Heart right ventricle (tissue), 16 donors: ENCODE measurements at regions not wholly inside any gene's neighbourhood (a gene's known extent, or its start where the extent isn't known, plus 50 kb on each side); places are given as distances from the start of the nearest gene placed in this dataset.
A peak's percentile ranks its signal among the peaks of the same experiment; 100 is the strongest.

Source experiments
- ATAC-seq, 8 donors: fragments of 200-7000 bp; cut with Tn5 transposase; one replicate each; pipeline ENCODE4 v1.9.1; 2020; ENCODE audit warnings: mild to moderate bottlenecking in 8 of 8, moderate library complexity in 8 of 8, moderate number of reproducible peaks in 1 of 8
- DNase-seq, 2 donors: peaks; one replicate each; pipeline ENCODE4 v3.0.0-alpha.2; 2020
- H3K27ac ChIP-seq, 10 donors: fragments of 200-600 bp; sonication (generic) in 2 of 10; one replicate each; pipeline versions ENCODE4 v1.5.0 to v1.8.0; 2020 to 2022; ENCODE audit warnings: mild to moderate bottlenecking in 3 of 10
- H3K27me3 ChIP-seq, 7 donors: fragments of 200-600 bp; one replicate each; pipeline ENCODE4 v1.8.0; 2021 to 2022; ENCODE audit warnings: mild to moderate bottlenecking in 2 of 7
- H3K36me3 ChIP-seq, 9 donors: fragments of 200-600 bp; sonication (generic) in 1 of 9; one replicate each; pipeline versions ENCODE4 v1.5.0 to v1.8.0; 2020 to 2022; ENCODE audit warnings: mild to moderate bottlenecking in 2 of 9
- H3K4me1 ChIP-seq, 9 donors: fragments of 200-600 bp; sonication (generic) in 1 of 9; one replicate each; pipeline versions ENCODE4 v1.5.0 to v1.8.0; 2020 to 2022; ENCODE audit warnings: mild to moderate bottlenecking in 4 of 9
- H3K4me3 ChIP-seq, 10 donors: fragments of 200-600 bp; sonication (generic) in 2 of 10; one replicate each; pipeline versions ENCODE4 v1.5.0 to v1.8.0; 2020 to 2022; ENCODE audit warnings: mild to moderate bottlenecking in 7 of 10, moderate library complexity in 2 of 10
- H3K9me3 ChIP-seq, 11 donors: fragments of 200-600 bp in 10 of 11; sonication (generic) in 2 of 11; one replicate each; pipeline versions ENCODE4 v1.5.0 to v1.8.0; 2013 to 2022; ENCODE audit warnings: mild to moderate bottlenecking in 2 of 11, control low read depth in 1 of 11, moderate library complexity in 1 of 11
- WGBS, 2 donors: extraction: QIAGEN DNeasy Blood & Tissue Kit; methylation state at CpG; one replicate each; pipeline ENCODE4 v1.1.7; 2013; ENCODE audit warnings: inconsistent platforms in 1 of 2; 5-methylcytosine and 5-hydroxymethylcytosine counted together
- intact Hi-C, 10 donors: fragments of 100-400 bp; cut with DNase I; formaldehyde crosslinking; loops; one replicate each; pipeline versions ENCODE4 v1.11.1 to v1.14.2; 2022
- TF ChIP-seq, protein P1 (sequence below), 9 donors: fragments of 200-600 bp; sonication (generic) in 2 of 9; IDR thresholded peaks; one replicate each; pipeline versions ENCODE4 v1.5.0 to v1.8.0; 2021 to 2022; ENCODE audit warnings: antibody characterized with exemption in 9 of 9, mild to moderate bottlenecking in 5 of 9, moderate library complexity in 1 of 9
- donor health status: Arrhythmogenic right ventricular cardiomyopathy.
- donor health status: ischemic (EF 13 %, LVEDD 7.1; RV severe dilation, severe dysfunction).
- donor health status: healthy with polysubstance abuse.
- donor health status: DM: no; HTN: yes; CAD: no.
- donor health status: DM: no; HTN: no; CAD: no.
- donor health status: ischemic (EF 25% LVEDD 6.9; RV normal size, moderate dysfunction).
- donor health status: ischemic (EF 25% LVEDD 5.7; RV mildly dilated, moderate dysfunction).
- donor health status: healthy.
- donor health status: DM: yes; HTN: yes; CAD: no.
- donor health status: Ischemic cardiomyopathy.
- donor health status: ischemic (EF 35%, LVEDD 5.7; RV mildly dilated, moderate dysfunction).
- donor health status: nonischemic (EF 11% LVEDD 7.7; RV severe dilation, severe dysfunction).
- donor health status: DM: yes; HTN: yes; CAD: no.
- donor health status: PGD.
- donor health status: ischemic (EF 29% LVEDD 5.4; RV normal size, mild dysfunction).
- donor health status: nonischemic (EF 23%, LVEDD 6.1; RV moderate dilation, normal function).

DNA sequence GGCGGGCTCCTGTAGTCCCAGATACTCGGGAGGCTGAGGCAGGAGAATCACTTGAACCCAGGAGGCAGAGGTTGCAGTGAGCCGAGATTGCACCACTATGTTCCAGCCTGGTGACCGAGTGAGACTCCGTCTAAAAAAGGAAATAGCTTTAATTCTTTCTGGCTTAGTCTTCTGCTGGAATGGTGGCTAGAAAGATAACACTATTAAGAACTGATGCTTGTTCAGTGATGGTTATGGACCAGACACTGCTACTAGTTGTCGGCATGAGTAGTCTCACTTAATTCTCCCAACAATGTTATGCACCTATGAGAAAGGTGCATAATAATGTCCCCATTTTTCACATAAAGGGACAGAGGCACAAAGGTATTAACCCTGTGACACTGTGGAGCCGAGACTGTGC lies 188.7 kb downstream of the HS3ST3A1 start:
- intact Hi-C loops: loop anchor here in 2 of 10 donors (10.0 kb wide), 2 partner anchors 58 to 1672 kb away; no protein-coding TSS in a partner anchor

DNA sequence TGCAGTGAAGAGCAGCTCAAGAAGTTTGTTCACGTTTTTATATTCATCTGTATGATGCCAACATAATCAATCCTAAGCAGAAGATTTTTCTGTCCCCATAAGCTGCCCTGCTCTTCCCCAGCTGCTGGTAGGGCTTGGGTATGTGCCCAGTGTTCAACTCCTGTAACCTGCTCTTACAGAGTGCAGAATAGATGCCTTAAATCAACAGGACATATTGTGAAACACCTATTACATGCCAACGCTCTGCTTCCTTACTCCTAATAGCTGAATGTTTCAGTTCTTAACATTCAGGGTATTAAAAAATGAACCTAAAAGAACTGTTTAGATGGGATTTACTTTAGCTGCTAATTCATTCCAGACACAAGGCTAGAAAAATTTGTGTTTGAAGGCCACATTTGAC lies 190.9 kb downstream of the HS3ST3A1 start:
- intact Hi-C loops: loop anchor here in 2 of 10 donors (10.0 kb wide), 2 partner anchors 56 to 1674 kb away; no protein-coding TSS in a partner anchor
- Histone ChIP-seq H3K9me3 (peaks cover 0 to 4% (median 0%) of the 10 kb centered on the region in 11 donors), H3K27me3 (no peaks in the 10 kb centered on the region), H3K27ac (peak overlapping the region in 2 of 10 donors; percentile 39 to 42), H3K36me3 (no peaks in the 10 kb centered on the region), H3K4me3 (no peak overlapping the region), H3K4me1 (peaks cover 0 to 20% (median 5%) of the 10 kb centered on the region in 9 donors)
- ATAC-seq (peak in 3 of 8 donors; percentile 49 to 86 (median 62)), DNase-seq (no peak)
- TF ChIP-seq, protein P1, sequence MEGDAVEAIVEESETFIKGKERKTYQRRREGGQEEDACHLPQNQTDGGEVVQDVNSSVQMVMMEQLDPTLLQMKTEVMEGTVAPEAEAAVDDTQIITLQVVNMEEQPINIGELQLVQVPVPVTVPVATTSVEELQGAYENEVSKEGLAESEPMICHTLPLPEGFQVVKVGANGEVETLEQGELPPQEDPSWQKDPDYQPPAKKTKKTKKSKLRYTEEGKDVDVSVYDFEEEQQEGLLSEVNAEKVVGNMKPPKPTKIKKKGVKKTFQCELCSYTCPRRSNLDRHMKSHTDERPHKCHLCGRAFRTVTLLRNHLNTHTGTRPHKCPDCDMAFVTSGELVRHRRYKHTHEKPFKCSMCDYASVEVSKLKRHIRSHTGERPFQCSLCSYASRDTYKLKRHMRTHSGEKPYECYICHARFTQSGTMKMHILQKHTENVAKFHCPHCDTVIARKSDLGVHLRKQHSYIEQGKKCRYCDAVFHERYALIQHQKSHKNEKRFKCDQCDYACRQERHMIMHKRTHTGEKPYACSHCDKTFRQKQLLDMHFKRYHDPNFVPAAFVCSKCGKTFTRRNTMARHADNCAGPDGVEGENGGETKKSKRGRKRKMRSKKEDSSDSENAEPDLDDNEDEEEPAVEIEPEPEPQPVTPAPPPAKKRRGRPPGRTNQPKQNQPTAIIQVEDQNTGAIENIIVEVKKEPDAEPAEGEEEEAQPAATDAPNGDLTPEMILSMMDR (IDR thresholded peaks at IDR 0.05): no peak
- WGBS, 2 donors: 39 to 40% methylated on average over 2 of the region's 2 CpGs

More for the DNA sequence above, 188.7 kb downstream of the HS3ST3A1 start:
- no peak for DNase-seq
- H3K4me3 ChIP-seq: no peak overlapping the region
- H3K27me3 ChIP-seq: no peaks in the 10 kb centered on the region
- TF ChIP-seq, protein P1 (IDR thresholded peaks at IDR 0.05): no peak
- 70 to 76% methylated on average over 7 of the region's 7 CpGs for WGBS, 2 donors
- H3K36me3 ChIP-seq: no peaks in the 10 kb centered on the region
- no peak for ATAC-seq
- H3K4me1 ChIP-seq: peaks cover 2 to 31% (median 19%) of the 10 kb centered on the region in 9 donors
- H3K9me3 ChIP-seq: peaks cover 0 to 4% (median 0%) of the 10 kb centered on the region in 11 donors
- no peak overlapping the region for H3K27ac ChIP-seq

DNA sequence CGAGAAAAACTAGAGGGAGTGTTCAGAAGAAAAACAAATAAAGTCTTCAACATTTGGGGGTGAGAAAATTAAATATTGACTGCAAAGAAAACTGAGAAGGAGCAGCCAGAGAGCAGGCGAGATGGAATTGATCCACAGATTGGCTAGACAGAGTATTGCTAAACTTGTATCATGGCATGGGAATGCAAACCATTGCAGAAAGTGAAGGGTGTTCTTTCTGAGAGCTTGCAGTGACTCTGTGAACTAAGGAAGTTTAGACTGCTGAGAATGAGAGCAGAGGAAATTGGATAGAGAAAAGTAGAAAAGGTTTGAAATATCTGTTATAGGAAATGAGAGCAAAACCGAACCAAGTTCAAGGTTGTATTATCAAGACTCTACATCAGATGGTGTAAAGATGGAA lies 191.5 kb downstream of the HS3ST3A1 start:
- no peaks in the 10 kb centered on the region for H3K36me3 ChIP-seq
- H3K4me3 ChIP-seq: no peak overlapping the region
- WGBS, 2 donors: 86 to 87% methylated on average over 3 of the region's 3 CpGs
- H3K27ac ChIP-seq: no peak overlapping the region
- TF ChIP-seq, protein P1 (IDR thresholded peaks at IDR 0.05): no peak
- DNase-seq (no peak), ATAC-seq (no peak)
- H3K4me1 ChIP-seq: peaks cover 0 to 23% (median 6%) of the 10 kb centered on the region in 9 donors
- H3K9me3 ChIP-seq: peaks cover 0 to 2% (median 0%) of the 10 kb centered on the region in 11 donors
- intact Hi-C loops: loop anchor here in 2 of 10 donors (10.0 kb wide), 2 partner anchors 55 to 1675 kb away; no protein-coding TSS in a partner anchor
- H3K27me3 ChIP-seq: no peaks in the 10 kb centered on the region

DNA sequence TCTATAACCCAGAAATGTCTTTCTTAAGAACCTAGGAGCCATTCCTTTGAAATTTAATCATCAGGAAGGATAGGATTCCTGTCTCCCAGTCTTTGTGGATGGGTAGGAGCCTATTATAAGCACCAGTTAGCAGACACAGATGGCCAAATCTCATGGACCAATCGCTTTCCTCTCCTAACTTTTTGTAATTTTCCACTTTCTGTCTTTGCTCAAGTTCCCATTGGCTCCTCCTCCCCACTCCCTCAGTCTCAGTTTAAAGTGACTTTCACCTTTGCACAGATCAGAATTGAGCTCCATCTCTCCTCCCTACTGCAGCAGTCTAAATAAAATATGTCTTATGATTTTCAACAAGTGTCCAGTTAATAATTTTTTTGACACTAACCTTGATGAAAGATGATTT lies 192.3 kb downstream of the HS3ST3A1 start:
- 91 to 95% methylated on average over 1 of the region's 1 CpG for WGBS, 2 donors
- ATAC-seq (no peak), DNase-seq (no peak)
- peaks cover 3 to 31% (median 6%) of the 10 kb centered on the region in 9 donors for H3K4me1 ChIP-seq
- TF ChIP-seq, protein P1 (IDR thresholded peaks at IDR 0.05): no peak
- intact Hi-C loops: no loop called here
- H3K9me3 ChIP-seq: no peaks in the 10 kb centered on the region
- no peak overlapping the region for H3K27ac ChIP-seq
- no peaks in the 10 kb centered on the region for H3K27me3 ChIP-seq
- no peaks in the 10 kb centered on the region for H3K36me3 ChIP-seq
- no peak overlapping the region for H3K4me3 ChIP-seq
